ENCODE measurements at regions not wholly inside any gene's neighbourhood (a gene's known extent, or its start where the extent isn't known, plus 50 kb on each side); places are given as distances from the start of the nearest gene placed in this dataset.

DNA sequence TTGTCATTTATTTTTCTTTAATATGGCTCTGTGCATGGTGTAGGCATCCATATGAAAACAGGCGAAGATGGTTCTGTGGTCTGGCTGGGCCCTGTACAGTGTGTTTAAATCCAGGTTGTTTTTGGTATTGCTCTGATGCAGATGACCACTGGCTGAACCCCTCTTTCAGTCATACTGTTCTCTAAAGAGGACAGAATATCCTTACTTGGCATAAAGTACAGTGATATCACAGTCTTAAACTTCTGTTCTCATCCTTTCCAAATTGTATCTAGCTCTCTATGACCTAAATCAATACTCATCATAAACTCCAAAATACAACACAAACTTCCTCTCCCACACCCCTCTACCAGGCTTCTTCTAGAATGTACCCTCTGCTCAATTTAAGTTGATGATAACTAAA, 252.7 kb upstream of the FAR2 start:
- Histone ChIP-seq H3K36me3 (no peaks in the 10 kb centered on the region), H3K4me1 (ENCODE audit: low read depth) (no peaks in the 10 kb centered on the region), H3K4me3 (no peak overlapping the region), H3K9me3 (ENCODE audit: low read depth) (no peaks in the 10 kb centered on the region), H3K27me3 (no peaks in the 10 kb centered on the region), H3K27ac (no peak overlapping the region)
- no peak for DNase-seq (ENCODE audit: low read depth in 1 of 2, low spot score in 1 of 2)
- TF ChIP-seq CTCF (IDR thresholded peaks at IDR 0.05; ENCODE audit: low read depth, low read length), result no peak

GRCh38 chr12:28898038-28898437, 251.0 kb upstream of the FAR2 start:
- H3K27ac ChIP-seq, result no peak overlapping the region
- H3K27me3 ChIP-seq, result no peaks in the 10 kb centered on the region
- H3K9me3 ChIP-seq (ENCODE audit: low read depth), result no peaks in the 10 kb centered on the region
- TF ChIP-seq CTCF (IDR thresholded peaks at IDR 0.05; ENCODE audit: low read depth, low read length), result no peak
- H3K36me3 ChIP-seq, result no peaks in the 10 kb centered on the region
- DNase-seq (ENCODE audit: low read depth in 1 of 2, low spot score in 1 of 2), result no peak
- no peak overlapping the region for H3K4me3 ChIP-seq
- no peaks in the 10 kb centered on the region for H3K4me1 ChIP-seq (ENCODE audit: low read depth)

- no peak for TF ChIP-seq CTCF (IDR thresholded peaks at IDR 0.05; ENCODE audit: low read depth, low read length)
- no peaks in the 10 kb centered on the region for H3K27me3 ChIP-seq
These were observed 249.1 kb upstream of the FAR2 start for GRCh38 chr12:28899951-28900350.

DNA sequence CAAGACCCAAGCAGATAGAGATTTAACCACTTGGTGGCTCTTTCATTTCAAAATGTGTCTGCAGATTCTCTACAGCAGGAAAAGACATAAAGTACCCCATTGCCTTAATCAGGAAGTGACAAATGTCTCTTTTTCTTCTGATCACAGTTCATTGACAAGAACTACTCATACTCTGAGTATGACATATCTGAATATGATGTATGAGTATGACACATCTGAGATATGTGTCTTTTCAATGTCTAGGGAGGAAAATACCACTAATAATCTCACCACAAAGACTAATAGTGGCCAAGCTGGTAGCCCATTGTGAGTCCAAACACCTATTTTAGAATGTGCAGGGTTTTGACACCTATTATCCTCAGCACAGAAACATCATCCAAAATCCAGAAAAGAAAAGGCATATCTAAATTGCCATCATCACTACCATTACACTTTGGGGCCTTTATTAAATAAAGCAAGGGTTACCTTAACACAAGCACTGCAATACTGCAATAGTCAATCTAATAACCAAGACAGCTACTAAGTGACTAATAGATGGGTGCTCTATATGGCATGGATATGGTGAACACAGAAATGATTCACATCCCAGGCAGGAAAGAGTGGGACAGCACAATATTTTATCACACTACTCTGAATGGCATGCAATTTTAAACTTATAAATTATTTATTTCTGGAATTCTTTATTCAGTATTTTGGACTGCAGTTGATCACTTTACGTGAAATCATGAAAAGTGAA, 243.7 kb upstream of the FAR2 start:
- DNase-seq (ENCODE audit: low read depth in 1 of 2, low spot score in 1 of 2), result no peak
- no peak for TF ChIP-seq CTCF (IDR thresholded peaks at IDR 0.05; ENCODE audit: low read depth, low read length)
- H3K27ac ChIP-seq, result no peak overlapping the region
- H3K36me3 ChIP-seq, result no peaks in the 10 kb centered on the region
- no peaks in the 10 kb centered on the region for H3K27me3 ChIP-seq
- H3K9me3 ChIP-seq (ENCODE audit: low read depth), result no peaks in the 10 kb centered on the region
- no peak overlapping the region for H3K4me3 ChIP-seq
- H3K4me1 ChIP-seq (ENCODE audit: low read depth), result no peaks in the 10 kb centered on the region

More at GRCh38 chr12:28899951-28900350, 249.1 kb upstream of the FAR2 start:
- Histone ChIP-seq H3K4me3 (no peak overlapping the region), H3K36me3 (no peaks in the 10 kb centered on the region), H3K4me1 (ENCODE audit: low read depth) (no peaks in the 10 kb centered on the region), H3K27ac (no peak overlapping the region), H3K9me3 (ENCODE audit: low read depth) (no peaks in the 10 kb centered on the region)
- no peak for DNase-seq (ENCODE audit: low read depth in 1 of 2, low spot score in 1 of 2)

DNA sequence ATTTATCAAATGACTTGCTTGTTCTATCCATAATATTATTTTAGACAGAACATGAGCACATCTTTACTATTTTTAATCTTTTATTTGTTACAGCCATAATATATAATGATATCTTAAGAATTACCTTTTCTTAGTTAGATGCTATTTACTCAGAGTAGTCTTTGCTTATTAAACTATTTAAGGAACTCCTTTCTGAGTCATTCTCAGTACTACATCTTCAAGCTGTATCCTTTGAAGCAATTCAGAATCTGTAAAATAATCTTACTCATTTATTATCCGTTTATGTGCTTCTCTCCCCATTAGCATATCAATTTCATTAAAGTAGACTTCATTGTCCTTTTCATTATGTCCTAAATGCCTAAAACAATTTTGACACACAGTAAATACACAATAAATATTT, 240.4 kb upstream of the FAR2 start:
- H3K27me3 ChIP-seq, result no peaks in the 10 kb centered on the region
- H3K9me3 ChIP-seq (ENCODE audit: low read depth), result no peaks in the 10 kb centered on the region
- H3K27ac ChIP-seq, result no peak overlapping the region
- no peaks in the 10 kb centered on the region for H3K4me1 ChIP-seq (ENCODE audit: low read depth)
- DNase-seq (ENCODE audit: low read depth in 1 of 2, low spot score in 1 of 2), result no peak
- no peaks in the 10 kb centered on the region for H3K36me3 ChIP-seq
- no peak overlapping the region for H3K4me3 ChIP-seq
- TF ChIP-seq CTCF (IDR thresholded peaks at IDR 0.05; ENCODE audit: low read depth, low read length), result no peak
